ENCODE measurements at regions not wholly inside any gene's neighbourhood (a gene's known extent, or its start where the extent isn't known, plus 50 kb on each side); places are given as distances from the start of the nearest gene placed in this dataset.
"Not testable (repeated sequence)": the region's sequence is repeated elsewhere in the genome, so short reads cannot be mapped to it uniquely, and the experiment has no call there.

- H3K56ac ChIP-seq (ENCODE audit: low read length); DNase-seq; H3K4me3 ChIP-seq (ENCODE audit: low read length); H4K5ac ChIP-seq (ENCODE audit: low read length); H3K18ac ChIP-seq (ENCODE audit: low read length); H2BK120ac ChIP-seq (ENCODE audit: low read depth, low read length); H3K79me1 ChIP-seq (ENCODE audit: low read length); H3K4ac ChIP-seq (ENCODE audit: low read depth, low read length); H2BK5ac ChIP-seq (ENCODE audit: low read length); H3K27ac ChIP-seq (ENCODE audit: low read depth, low read length); H2BK15ac ChIP-seq (replicated peaks; ENCODE audit: low read depth); H3K36me3 ChIP-seq (ENCODE audit: control insufficient read depth, insufficient read depth, low read length); H3K27me3 ChIP-seq (ENCODE audit: insufficient read depth, low read length, poor library complexity); H3K4me1 ChIP-seq (ENCODE audit: control insufficient read depth, low read depth, low read length); H3K9ac ChIP-seq (ENCODE audit: low read length); H3K79me2 ChIP-seq (ENCODE audit: control insufficient read depth, insufficient read depth, low read length); H3K4me2 ChIP-seq (ENCODE audit: low read length); H2AK5ac ChIP-seq (ENCODE audit: low read length); H3K23ac ChIP-seq (ENCODE audit: low read length); H4K8ac ChIP-seq (ENCODE audit: low read depth, low read length): not testable (repeated sequence)
- WGBS (ENCODE audit: extremely low coverage, insufficient coverage, low lambda C conversion rate), result no CpG with 5 or more reads among the region's 5 CpGs
Observed at GRCh38 chr13:65564561-65564960, 1665.6 kb downstream of the PCDH9 start.

GRCh38 chr13:65562305-65562704, 1667.8 kb downstream of the PCDH9 start:
- Histone ChIP-seq H4K5ac (ENCODE audit: low read length) (no peak overlapping the region), H3K79me2 (ENCODE audit: control insufficient read depth, insufficient read depth, low read length) (no peaks in the 10 kb centered on the region), H3K27ac (ENCODE audit: low read depth, low read length) (no peak overlapping the region), H3K4ac (ENCODE audit: low read depth, low read length) (no peak overlapping the region), H3K18ac (ENCODE audit: low read length) (no peak overlapping the region), H3K4me2 (ENCODE audit: low read length) (no peak overlapping the region), H3K9ac (ENCODE audit: low read length) (no peak overlapping the region), H2BK15ac (replicated peaks; ENCODE audit: low read depth) (no peak overlapping the region), H3K23ac (ENCODE audit: low read length) (no peak overlapping the region), H3K4me1 (ENCODE audit: control insufficient read depth, low read depth, low read length) (no peaks in the 10 kb centered on the region), H3K56ac (ENCODE audit: low read length) (no peak overlapping the region), H3K36me3 (ENCODE audit: control insufficient read depth, insufficient read depth, low read length) (no peaks in the 10 kb centered on the region), H2BK5ac (ENCODE audit: low read length) (no peak overlapping the region), H3K79me1 (ENCODE audit: low read length) (no peaks in the 10 kb centered on the region), H3K4me3 (ENCODE audit: low read length) (no peak overlapping the region), H2BK120ac (ENCODE audit: low read depth, low read length) (no peak overlapping the region), H2AK5ac (ENCODE audit: low read length) (no peak overlapping the region), H3K27me3 (ENCODE audit: insufficient read depth, low read length, poor library complexity) (no peaks in the 10 kb centered on the region), H4K8ac (ENCODE audit: low read depth, low read length) (no peak overlapping the region)
- no peak for DNase-seq
- WGBS (ENCODE audit: extremely low coverage, insufficient coverage, low lambda C conversion rate), result no CpG with 5 or more reads among the region's 3 CpGs

- no CpG with 5 or more reads among the region's 1 CpG for WGBS (ENCODE audit: extremely low coverage, insufficient coverage, low lambda C conversion rate)
- no peak overlapping the region for H3K56ac ChIP-seq (ENCODE audit: low read length)
Observed at GRCh38 chr13:65560936-65561335, 1669.2 kb downstream of the PCDH9 start.

GRCh38 chr13:65555962-65556361, 1674.2 kb downstream of the PCDH9 start:
- Histone ChIP-seq H3K4ac (ENCODE audit: low read depth, low read length) (no peak overlapping the region), H3K23ac (ENCODE audit: low read length) (no peak overlapping the region), H2BK15ac (replicated peaks; ENCODE audit: low read depth) (no peak overlapping the region), H3K36me3 (ENCODE audit: control insufficient read depth, insufficient read depth, low read length) (no peaks in the 10 kb centered on the region), H4K5ac (ENCODE audit: low read length) (no peak overlapping the region), H3K4me2 (ENCODE audit: low read length) (no peak overlapping the region), H3K18ac (ENCODE audit: low read length) (no peak overlapping the region), H3K27me3 (ENCODE audit: insufficient read depth, low read length, poor library complexity) (no peaks in the 10 kb centered on the region), H2AK5ac (ENCODE audit: low read length) (no peak overlapping the region), H3K56ac (ENCODE audit: low read length) (no peak overlapping the region), H3K4me1 (ENCODE audit: control insufficient read depth, low read depth, low read length) (no peaks in the 10 kb centered on the region), H3K79me2 (ENCODE audit: control insufficient read depth, insufficient read depth, low read length) (no peaks in the 10 kb centered on the region), H3K79me1 (ENCODE audit: low read length) (no peaks in the 10 kb centered on the region), H3K27ac (ENCODE audit: low read depth, low read length) (no peak overlapping the region), H4K8ac (ENCODE audit: low read depth, low read length) (no peak overlapping the region), H3K4me3 (ENCODE audit: low read length) (no peak overlapping the region), H3K9ac (ENCODE audit: low read length) (no peak overlapping the region), H2BK5ac (ENCODE audit: low read length) (no peak overlapping the region), H2BK120ac (ENCODE audit: low read depth, low read length) (no peak overlapping the region)
- DNase-seq, result no peak
- no CpG with 5 or more reads among the region's 2 CpGs for WGBS (ENCODE audit: extremely low coverage, insufficient coverage, low lambda C conversion rate)

More at GRCh38 chr13:65560936-65561335, 1669.2 kb downstream of the PCDH9 start:
- Histone ChIP-seq H3K9ac (ENCODE audit: low read length) (no peak overlapping the region), H2BK5ac (ENCODE audit: low read length) (no peak overlapping the region), H3K4ac (ENCODE audit: low read depth, low read length) (no peak overlapping the region), H3K4me1 (ENCODE audit: control insufficient read depth, low read depth, low read length) (no peaks in the 10 kb centered on the region), H2AK5ac (ENCODE audit: low read length) (no peak overlapping the region), H4K5ac (ENCODE audit: low read length) (no peak overlapping the region), H3K79me2 (ENCODE audit: control insufficient read depth, insufficient read depth, low read length) (no peaks in the 10 kb centered on the region), H3K36me3 (ENCODE audit: control insufficient read depth, insufficient read depth, low read length) (no peaks in the 10 kb centered on the region), H3K79me1 (ENCODE audit: low read length) (no peaks in the 10 kb centered on the region), H2BK15ac (replicated peaks; ENCODE audit: low read depth) (no peak overlapping the region), H2BK120ac (ENCODE audit: low read depth, low read length) (no peak overlapping the region), H3K27ac (ENCODE audit: low read depth, low read length) (no peak overlapping the region), H3K4me3 (ENCODE audit: low read length) (no peak overlapping the region), H4K8ac (ENCODE audit: low read depth, low read length) (no peak overlapping the region), H3K23ac (ENCODE audit: low read length) (no peak overlapping the region), H3K4me2 (ENCODE audit: low read length) (no peak overlapping the region), H3K18ac (ENCODE audit: low read length) (no peak overlapping the region), H3K27me3 (ENCODE audit: insufficient read depth, low read length, poor library complexity) (no peaks in the 10 kb centered on the region)
- no peak for DNase-seq

GRCh38 chr13:65553096-65553727, 1676.9 kb downstream of the PCDH9 start:
- no CpG with 5 or more reads among the region's 5 CpGs for WGBS (ENCODE audit: extremely low coverage, insufficient coverage, low lambda C conversion rate)
- Histone ChIP-seq H3K9ac (ENCODE audit: low read length) (no peak overlapping the region), H2BK120ac (ENCODE audit: low read depth, low read length) (no peak overlapping the region), H3K4me1 (ENCODE audit: control insufficient read depth, low read depth, low read length) (no peaks in the 10 kb centered on the region), H3K4me2 (ENCODE audit: low read length) (no peak overlapping the region), H3K23ac (ENCODE audit: low read length) (no peak overlapping the region), H3K18ac (ENCODE audit: low read length) (no peak overlapping the region), H4K8ac (ENCODE audit: low read depth, low read length) (no peak overlapping the region), H2BK5ac (ENCODE audit: low read length) (no peak overlapping the region), H3K36me3 (ENCODE audit: control insufficient read depth, insufficient read depth, low read length) (no peaks in the 10 kb centered on the region), H3K79me1 (ENCODE audit: low read length) (no peaks in the 10 kb centered on the region), H3K56ac (ENCODE audit: low read length) (no peak overlapping the region), H4K5ac (ENCODE audit: low read length) (no peak overlapping the region), H3K27me3 (ENCODE audit: insufficient read depth, low read length, poor library complexity) (no peaks in the 10 kb centered on the region), H3K27ac (ENCODE audit: low read depth, low read length) (no peak overlapping the region), H3K4ac (ENCODE audit: low read depth, low read length) (no peak overlapping the region), H2AK5ac (ENCODE audit: low read length) (no peak overlapping the region), H3K79me2 (ENCODE audit: control insufficient read depth, insufficient read depth, low read length) (no peaks in the 10 kb centered on the region), H2BK15ac (replicated peaks; ENCODE audit: low read depth) (no peak overlapping the region), H3K4me3 (ENCODE audit: low read length) (no peak overlapping the region)
- no peak for DNase-seq

GRCh38 chr13:65551208-65551607, 1678.9 kb downstream of the PCDH9 start:
- Histone ChIP-seq H3K27ac (ENCODE audit: low read depth, low read length) (no peak overlapping the region), H3K27me3 (ENCODE audit: insufficient read depth, low read length, poor library complexity) (no peaks in the 10 kb centered on the region), H3K4me3 (ENCODE audit: low read length) (no peak overlapping the region), H2BK15ac (replicated peaks; ENCODE audit: low read depth) (no peak overlapping the region), H2AK5ac (ENCODE audit: low read length) (no peak overlapping the region), H4K8ac (ENCODE audit: low read depth, low read length) (no peak overlapping the region), H3K4me1 (ENCODE audit: control insufficient read depth, low read depth, low read length) (no peaks in the 10 kb centered on the region), H3K4me2 (ENCODE audit: low read length) (no peak overlapping the region), H3K56ac (ENCODE audit: low read length) (no peak overlapping the region), H2BK120ac (ENCODE audit: low read depth, low read length) (no peak overlapping the region), H3K18ac (ENCODE audit: low read length) (no peak overlapping the region), H3K9ac (ENCODE audit: low read length) (no peak overlapping the region), H3K79me2 (ENCODE audit: control insufficient read depth, insufficient read depth, low read length) (no peaks in the 10 kb centered on the region), H3K36me3 (ENCODE audit: control insufficient read depth, insufficient read depth, low read length) (no peaks in the 10 kb centered on the region), H3K79me1 (ENCODE audit: low read length) (no peaks in the 10 kb centered on the region), H3K23ac (ENCODE audit: low read length) (no peak overlapping the region), H4K5ac (ENCODE audit: low read length) (no peak overlapping the region), H2BK5ac (ENCODE audit: low read length) (no peak overlapping the region), H3K4ac (ENCODE audit: low read depth, low read length) (no peak overlapping the region)
- DNase-seq, result no peak
